ENCODE measurements at regions not wholly inside any gene's neighbourhood (a gene's known extent, or its start where the extent isn't known, plus 50 kb on each side); places are given as distances from the start of the nearest gene placed in this dataset.

DNA sequence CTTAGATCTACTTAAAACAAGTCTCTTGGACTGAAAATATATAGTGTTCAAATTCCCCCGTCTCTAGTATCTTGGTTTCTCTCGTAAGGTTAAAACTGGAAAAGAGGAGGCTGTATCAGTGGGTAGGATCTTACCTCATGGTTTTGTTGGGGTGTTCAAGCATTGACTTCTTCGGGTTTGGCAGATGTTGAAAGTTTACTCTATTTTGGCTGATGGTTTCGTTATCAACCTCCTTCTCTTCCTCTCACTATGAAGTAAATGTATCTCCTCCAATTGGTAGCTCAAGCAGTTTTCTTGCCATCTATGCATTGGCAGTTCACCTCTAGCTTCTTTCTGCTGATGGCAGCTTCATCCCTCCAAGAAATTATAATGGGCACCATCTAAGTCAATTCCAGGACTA is 506.5 kb upstream of the GRIN3A start:
- Histone ChIP-seq H3K23me2 (ENCODE audit: low read depth, low read length) (no peaks in the 10 kb centered on the region), H2BK120ac (replicated peaks; ENCODE audit: low read depth, low read length) (no peak overlapping the region), H4K5ac (ENCODE audit: insufficient read length, low read depth, low read length) (no peak overlapping the region), H3K4me2 (ENCODE audit: insufficient read depth in 1 of 2, low read depth in 2 of 2, low read length in 2 of 2) (no peak overlapping the region), H2BK15ac (ENCODE audit: low read length) (no peak overlapping the region), H3K27ac (ENCODE audit: low read depth, low read length) (no peak overlapping the region), H3K79me1 (ENCODE audit: low read depth, low read length) (no peaks in the 10 kb centered on the region), H3K14ac (ENCODE audit: insufficient read length) (no peak overlapping the region), H4K8ac (ENCODE audit: extremely low read depth, insufficient read depth, low read length) (no peak overlapping the region), H3K27me3 (replicated peaks in 1 of 4; ENCODE audit: control insufficient read depth in 3 of 4, extremely low read depth in 1 of 4, insufficient read depth in 3 of 4, low read length in 3 of 4) (no peaks in the 10 kb centered on the region), H2BK20ac (ENCODE audit: low read length) (no peak overlapping the region), H3K36me3 (ENCODE audit: control insufficient read depth in 2 of 4, insufficient read depth in 4 of 4, low read length in 3 of 4) (no peaks in the 10 kb centered on the region), H2AFZ (ENCODE audit: low read length) (no peak overlapping the region), H4K20me1 (replicated peaks in 1 of 2; ENCODE audit: control insufficient read depth in 1 of 2, insufficient read depth in 2 of 2, low read length in 2 of 2) (no peaks in the 10 kb centered on the region), H2BK5ac (ENCODE audit: low read depth, low read length) (no peak overlapping the region), H4K91ac (replicated peaks; ENCODE audit: insufficient read length, low read length) (no peak overlapping the region), H3K9me3 (ENCODE audit: insufficient read depth in 2 of 2, low read depth in 1 of 2, low read length in 1 of 2) (no peaks in the 10 kb centered on the region), H3K4ac (replicated peaks; ENCODE audit: insufficient read length, low read depth, low read length) (no peak overlapping the region), H3K23ac (ENCODE audit: insufficient read length) (no peak overlapping the region), H2BK12ac (ENCODE audit: low read depth, low read length) (no peak overlapping the region), H3K9ac (replicated peaks in 1 of 4; ENCODE audit: extremely low read depth in 1 of 4, low read depth in 3 of 4, low read length in 3 of 4) (no peak overlapping the region), H2AK5ac (ENCODE audit: low read depth, low read length) (no peak overlapping the region), H3K4me1 (replicated peaks in 1 of 4; ENCODE audit: control insufficient read depth in 3 of 4, insufficient read depth in 4 of 4, low read length in 3 of 4) (no peaks in the 10 kb centered on the region), H3K56ac (replicated peaks; ENCODE audit: insufficient read length, low read depth, low read length) (no peak overlapping the region), H3K79me2 (ENCODE audit: control insufficient read depth in 1 of 2, insufficient read depth in 2 of 2, low read length in 2 of 2) (no peaks in the 10 kb centered on the region), H3K18ac (ENCODE audit: extremely low read depth, low read length) (no peak overlapping the region), H3K4me3 (ENCODE audit: extremely low read depth in 1 of 4, insufficient read depth in 2 of 4, low read depth in 3 of 4, low read length in 4 of 4) (no peak overlapping the region)
- CTCF ChIA-PET (ENCODE audit: partially characterized antibody) = interaction anchor here (0.7 kb wide), 1 partner anchor 12 kb away, joined by 3 read pairs; no protein-coding TSS in a partner anchor
- no peak for FAIRE-seq
- POLR2A ChIA-PET (ENCODE audit: partially characterized antibody) = no interaction called here
- DNase-seq (ENCODE audit: low read depth in 1 of 2, low spot score in 2 of 2) = no peak
- 87% methylated on average over 4 of the region's 4 CpGs; no CpG with 5 or more reads in 1 of the 2 experiments for WGBS, 2 experiments (ENCODE audit: extremely low coverage in 1 of 2, insufficient coverage in 1 of 2, insufficient read length in 1 of 2, insufficient replicate concordance in 2 of 2, low coverage in 1 of 2, low lambda C conversion rate in 2 of 2, missing lambda C conversion rate in 1 of 2)
- no peak for TF ChIP-seq BRCA1 (IDR thresholded peaks at IDR 0.05; ENCODE audit: low read depth, low read length)
- no peak for TF ChIP-seq TCF12 (IDR thresholded peaks at IDR 0.05; ENCODE audit: low read depth, low read length)
- TF ChIP-seq CHD2 (IDR thresholded peaks at IDR 0.05; ENCODE audit: low read length) = no peak
- TF ChIP-seq, protein P1, sequence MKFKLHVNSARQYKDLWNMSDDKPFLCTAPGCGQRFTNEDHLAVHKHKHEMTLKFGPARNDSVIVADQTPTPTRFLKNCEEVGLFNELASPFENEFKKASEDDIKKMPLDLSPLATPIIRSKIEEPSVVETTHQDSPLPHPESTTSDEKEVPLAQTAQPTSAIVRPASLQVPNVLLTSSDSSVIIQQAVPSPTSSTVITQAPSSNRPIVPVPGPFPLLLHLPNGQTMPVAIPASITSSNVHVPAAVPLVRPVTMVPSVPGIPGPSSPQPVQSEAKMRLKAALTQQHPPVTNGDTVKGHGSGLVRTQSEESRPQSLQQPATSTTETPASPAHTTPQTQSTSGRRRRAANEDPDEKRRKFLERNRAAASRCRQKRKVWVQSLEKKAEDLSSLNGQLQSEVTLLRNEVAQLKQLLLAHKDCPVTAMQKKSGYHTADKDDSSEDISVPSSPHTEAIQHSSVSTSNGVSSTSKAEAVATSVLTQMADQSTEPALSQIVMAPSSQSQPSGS (IDR thresholded peaks at IDR 0.05; ENCODE audit: low read length) = no peak
- no peak for TF ChIP-seq POLR2A (IDR thresholded peaks at IDR 0.05; ENCODE audit: control extremely low read depth in 1 of 2, low read depth in 2 of 2, low read length in 2 of 2)

All from H1 (cell line).